HEK293 (cell line): ENCODE measurements at regions not wholly inside any gene's neighbourhood (a gene's known extent, or its start where the extent isn't known, plus 50 kb on each side); places are given as distances from the start of the nearest gene placed in this dataset.

Source experiments
- CTCF ChIA-PET: fragments of 350-600 bp; formaldehyde crosslinking; extraction: SDS; loops from one replicate; lab custom pipeline; 2021; ENCODE audit warnings: antibody characterized with exemption; lab: Yijun Ruan, JAX
- POLR2A ChIA-PET: fragments of 300-600 bp; formaldehyde crosslinking; extraction: SDS; loops from one replicate; lab custom pipeline; 2020; ENCODE audit warnings: antibody characterized with exemption, inconsistent platforms; lab: Yijun Ruan, JAX
- H3K27ac ChIP-seq: fragments of 200-500 bp; sonication (Bioruptor generic); 2 replicates; pipeline ENCODE4 v1.5.1; 2014; ENCODE audit warnings: low read depth, low read length, control low read depth, inconsistent platforms; ENCODE audit errors: extremely low read depth
- H3K36me3 ChIP-seq, 2 experiments: fragments of 200-500 bp in 1 of 2; sonication (Bioruptor generic) in 1 of 2; 1 replicate in 1 of 2; 2 replicates in 1 of 2; pipeline ENCODE4 v1.5.1; 2014 to 2017; ENCODE audit warnings: inconsistent platforms in 2 of 2, low read length in 2 of 2; ENCODE audit not compliant: control insufficient read depth in 2 of 2, insufficient read depth in 1 of 2
- H3K4me1 ChIP-seq: fragments of 200-500 bp; sonication (Bioruptor generic); 2 replicates; pipeline ENCODE4 v1.5.1; 2014; ENCODE audit warnings: mild to moderate bottlenecking, low read length, inconsistent platforms; ENCODE audit not compliant: control insufficient read depth, insufficient read depth
- H3K4me3 ChIP-seq: 2 replicates; pipeline ENCODE4 v1.5.1; 2011; ENCODE audit warnings: low read depth, mild to moderate bottlenecking, control low read depth, low read length, moderate library complexity
- H3K9me3 ChIP-seq: fragments of 200-500 bp; sonication (Bioruptor generic); 2 replicates; pipeline ENCODE4 v1.5.1; 2014; ENCODE audit warnings: low read depth, low read length, inconsistent platforms; ENCODE audit not compliant: control insufficient read depth, insufficient read depth
- PRDM10 ChIP-seq: fragments of 450-650 bp; formaldehyde crosslinking; IDR thresholded peaks from 2 replicates; pipeline ENCODE4 v1.5.1; 2016; ENCODE audit warnings: missing biosample characterization, missing genetic modification characterization
- ZBTB21 ChIP-seq: fragments of 450-650 bp; formaldehyde crosslinking; IDR thresholded peaks from 2 replicates; pipeline ENCODE4 v1.5.1; 2017; ENCODE audit warnings: missing biosample characterization, missing genetic modification characterization
- ZEB2 ChIP-seq: fragments of 450-650 bp; formaldehyde crosslinking; IDR thresholded peaks from 2 replicates; pipeline ENCODE4 v1.5.1; 2016; ENCODE audit warnings: missing biosample characterization, missing genetic modification characterization
- ZNF132 ChIP-seq: fragments of 450-650 bp; formaldehyde crosslinking; IDR thresholded peaks from 2 replicates; pipeline ENCODE4 v1.5.1; 2017; ENCODE audit warnings: missing biosample characterization, missing genetic modification characterization, borderline replicate concordance
- ZNF211 ChIP-seq: fragments of 450-650 bp; formaldehyde crosslinking; IDR thresholded peaks from 2 replicates; pipeline ENCODE4 v1.5.1; 2016; ENCODE audit warnings: low read depth, missing biosample characterization, missing genetic modification characterization
- ZNF26 ChIP-seq: fragments of 450-650 bp; formaldehyde crosslinking; IDR thresholded peaks from 2 replicates; pipeline ENCODE4 v1.5.1; 2016; ENCODE audit warnings: missing biosample characterization, missing genetic modification characterization
- ZNF266 ChIP-seq: fragments of 450-650 bp; formaldehyde crosslinking; IDR thresholded peaks from 2 replicates; pipeline ENCODE4 v1.5.1; 2016; ENCODE audit warnings: missing biosample characterization, missing genetic modification characterization, low read depth
- ZNF335 ChIP-seq: fragments of 450-650 bp; formaldehyde crosslinking; conservative IDR thresholded peaks from 2 replicates; pipeline ENCODE4 v1.5.1; 2016; ENCODE audit warnings: missing biosample characterization, missing genetic modification characterization
- ZNF350 ChIP-seq: fragments of 450-650 bp; formaldehyde crosslinking; IDR thresholded peaks from 2 replicates; pipeline ENCODE4 v1.5.0; 2017; ENCODE audit warnings: missing biosample characterization, mild to moderate bottlenecking, missing genetic modification characterization
- ZNF398 ChIP-seq: fragments of 450-650 bp; formaldehyde crosslinking; IDR thresholded peaks from 2 replicates; pipeline ENCODE4 v1.5.1; 2017; ENCODE audit warnings: missing biosample characterization, missing genetic modification characterization
- ZNF433 ChIP-seq: fragments of 450-650 bp; formaldehyde crosslinking; IDR thresholded peaks from 2 replicates; pipeline ENCODE4 v1.5.1; 2016; ENCODE audit warnings: missing biosample characterization, missing genetic modification characterization, low read depth
- ZNF488 ChIP-seq: fragments of 450-650 bp; formaldehyde crosslinking; IDR thresholded peaks from 2 replicates; pipeline ENCODE4 v1.5.1; 2016; ENCODE audit warnings: missing biosample characterization, missing genetic modification characterization
- ZNF623 ChIP-seq: fragments of 450-650 bp; formaldehyde crosslinking; IDR thresholded peaks from 2 replicates; pipeline ENCODE4 v1.5.1; 2016; ENCODE audit warnings: missing biosample characterization, missing genetic modification characterization
- ZNF629 ChIP-seq: fragments of 450-650 bp; formaldehyde crosslinking; IDR thresholded peaks from 2 replicates; pipeline ENCODE4 v1.5.1; 2017; ENCODE audit warnings: missing biosample characterization, missing genetic modification characterization

GRCh38 chr6:56339524-56339923 lies 92.1 kb upstream of the COL21A1 start:
- Histone ChIP-seq H3K9me3 (no peaks in the 10 kb centered on the region; the same call in 1 of the 2 replicates), H3K4me1 (no peaks in the 10 kb centered on the region), H3K27ac (no peak overlapping the region), H3K4me3 (no peak overlapping the region), H3K36me3 (no peaks in the 10 kb centered on the region)
- POLR2A ChIA-PET = no interaction called here
- TF ChIP-seq ZNF623 (tag by site-specific recombination) (no peak), ZNF132 (no peak), PRDM10 (tag by site-specific recombination) (no peak), ZNF211 (tag by site-specific recombination) (no peak)
- CTCF ChIA-PET = interaction anchor here (1.0 kb wide), 1 partner anchor 256 kb away, joined by 4 read pairs; no protein-coding TSS in a partner anchor

GRCh38 chr6:56335726-56336125 lies 88.3 kb upstream of the COL21A1 start:
- TF ChIP-seq ZNF26 (tag by site-specific recombination) (peak; percentile 30; the same call in 1 of the 2 replicates), ZNF335 (tag by site-specific recombination) (peak; percentile 10), ZNF266 (tag by site-specific recombination) (no peak), ZNF629 (tag by site-specific recombination) (peak; percentile 46; the same call in 1 of the 2 replicates), ZEB2 (tag by site-specific recombination) (0 out of 2 replicates have a peak, but pooled peaks have one; percentile 28), ZNF488 (tag by site-specific recombination) (no peak), ZNF433 (tag by site-specific recombination) (no peak), ZNF350 (tag by site-specific recombination) (no peak), ZNF398 (tag by site-specific recombination) (0 out of 2 replicates have a peak, but pooled peaks have one; percentile 13), ZBTB21 (tag by site-specific recombination) (peak; percentile 85)
- no peak overlapping the region for H3K4me3 ChIP-seq
- H3K4me1 ChIP-seq = no peaks in the 10 kb centered on the region
- H3K27ac ChIP-seq = no peak overlapping the region
- POLR2A ChIA-PET = interaction anchor here (1.3 kb wide), 1 partner anchor 12 kb away, joined by 3 read pairs; no protein-coding TSS in a partner anchor
- H3K36me3 ChIP-seq = no peaks in the 10 kb centered on the region
- no peaks in the 10 kb centered on the region for H3K9me3 ChIP-seq
- CTCF ChIA-PET = interaction anchor here (0.6 to 1.6 kb wide), 3 partner anchors 9 to 976 kb away, joined by 3 to 8 read pairs (median 4); no protein-coding TSS in a partner anchor
